ENCODE measurements at regions not wholly inside any gene's neighbourhood (a gene's known extent, or its start where the extent isn't known, plus 50 kb on each side); places are given as distances from the start of the nearest gene placed in this dataset.

DNA sequence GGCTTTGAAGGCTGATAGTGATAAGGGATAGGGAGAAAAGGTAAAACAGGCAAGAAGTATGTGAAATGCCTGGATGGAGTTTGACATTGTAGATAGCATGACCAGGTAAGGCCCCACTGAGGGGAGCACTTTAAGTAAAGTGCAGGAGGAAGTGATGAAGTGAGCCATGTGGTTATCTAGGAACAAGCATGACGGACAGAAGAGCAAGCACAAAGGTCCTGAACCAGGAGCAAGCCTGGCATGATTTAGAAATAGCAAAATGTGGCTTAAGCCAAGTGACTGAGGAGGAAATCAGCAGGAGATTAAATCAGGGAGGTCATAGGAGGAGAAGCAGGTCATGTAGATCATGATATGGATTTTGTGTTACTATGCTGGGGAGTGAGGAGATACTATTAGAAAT, 129.2 kb downstream of the GLUL start:
- TF ChIP-seq ZNF350 (CRISPR knock-in tag; IDR thresholded peaks at IDR 0.05; ENCODE audit: borderline replicate concordance, low read depth) (no peak), FOSL1 (CRISPR knock-in tag; IDR thresholded peaks at IDR 0.05; ENCODE audit: borderline replicate concordance) (no peak), ZKSCAN5 (CRISPR knock-in tag; IDR thresholded peaks at IDR 0.05) (no peak), FOSL2 (CRISPR knock-in tag; IDR thresholded peaks at IDR 0.05) (no peak), MYNN (CRISPR knock-in tag; IDR thresholded peaks at IDR 0.05; ENCODE audit: low read depth) (no peak), SIX1 (CRISPR knock-in tag; IDR thresholded peaks at IDR 0.05; ENCODE audit: borderline replicate concordance) (no peak), ZKSCAN8 (CRISPR knock-in tag; IDR thresholded peaks at IDR 0.05; ENCODE audit: borderline replicate concordance) (no peak), ZMYM3 (CRISPR knock-in tag; IDR thresholded peaks at IDR 0.05) (no peak), BHLHE40 (IDR thresholded peaks at IDR 0.05; ENCODE audit: low read length) (no peak), HNF4G (IDR thresholded peaks at IDR 0.05; ENCODE audit: borderline replicate concordance, low read depth, low read length) (no peak), HNF4G (CRISPR knock-in tag; IDR thresholded peaks at IDR 0.05; ENCODE audit: borderline replicate concordance, low read depth) (no peak), TEAD2 (CRISPR knock-in tag; IDR thresholded peaks at IDR 0.05) (no peak), ZNF292 (CRISPR knock-in tag; IDR thresholded peaks at IDR 0.05; ENCODE audit: borderline replicate concordance, low read depth) (no peak)
- TF ChIP-seq, protein P1, sequence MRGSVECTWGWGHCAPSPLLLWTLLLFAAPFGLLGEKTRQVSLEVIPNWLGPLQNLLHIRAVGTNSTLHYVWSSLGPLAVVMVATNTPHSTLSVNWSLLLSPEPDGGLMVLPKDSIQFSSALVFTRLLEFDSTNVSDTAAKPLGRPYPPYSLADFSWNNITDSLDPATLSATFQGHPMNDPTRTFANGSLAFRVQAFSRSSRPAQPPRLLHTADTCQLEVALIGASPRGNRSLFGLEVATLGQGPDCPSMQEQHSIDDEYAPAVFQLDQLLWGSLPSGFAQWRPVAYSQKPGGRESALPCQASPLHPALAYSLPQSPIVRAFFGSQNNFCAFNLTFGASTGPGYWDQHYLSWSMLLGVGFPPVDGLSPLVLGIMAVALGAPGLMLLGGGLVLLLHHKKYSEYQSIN (CRISPR knock-in tag; IDR thresholded peaks at IDR 0.05; ENCODE audit: borderline replicate concordance), result no peak
- TF ChIP-seq, protein P2, sequence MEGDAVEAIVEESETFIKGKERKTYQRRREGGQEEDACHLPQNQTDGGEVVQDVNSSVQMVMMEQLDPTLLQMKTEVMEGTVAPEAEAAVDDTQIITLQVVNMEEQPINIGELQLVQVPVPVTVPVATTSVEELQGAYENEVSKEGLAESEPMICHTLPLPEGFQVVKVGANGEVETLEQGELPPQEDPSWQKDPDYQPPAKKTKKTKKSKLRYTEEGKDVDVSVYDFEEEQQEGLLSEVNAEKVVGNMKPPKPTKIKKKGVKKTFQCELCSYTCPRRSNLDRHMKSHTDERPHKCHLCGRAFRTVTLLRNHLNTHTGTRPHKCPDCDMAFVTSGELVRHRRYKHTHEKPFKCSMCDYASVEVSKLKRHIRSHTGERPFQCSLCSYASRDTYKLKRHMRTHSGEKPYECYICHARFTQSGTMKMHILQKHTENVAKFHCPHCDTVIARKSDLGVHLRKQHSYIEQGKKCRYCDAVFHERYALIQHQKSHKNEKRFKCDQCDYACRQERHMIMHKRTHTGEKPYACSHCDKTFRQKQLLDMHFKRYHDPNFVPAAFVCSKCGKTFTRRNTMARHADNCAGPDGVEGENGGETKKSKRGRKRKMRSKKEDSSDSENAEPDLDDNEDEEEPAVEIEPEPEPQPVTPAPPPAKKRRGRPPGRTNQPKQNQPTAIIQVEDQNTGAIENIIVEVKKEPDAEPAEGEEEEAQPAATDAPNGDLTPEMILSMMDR (CRISPR knock-in tag; IDR thresholded peaks at IDR 0.05), result no peak
